Left ventricle myocardium inferior (tissue), 1 donor: ENCODE measurements at regions not wholly inside any gene's neighbourhood (a gene's known extent, or its start where the extent isn't known, plus 50 kb on each side); places are given as distances from the start of the nearest gene placed in this dataset.

Experiments used
- DNase-seq: peaks from one replicate; pipeline ENCODE4 v3.0.0-alpha.2; 2020
- H3K27ac ChIP-seq: fragments of 200-600 bp; replicated peaks from 2 replicates; pipeline ENCODE4 v1.8.0; 2021
- H3K27me3 ChIP-seq: fragments of 200-600 bp; 2 replicates; pipeline ENCODE4 v1.8.0; 2021; ENCODE audit warnings: low read depth
- H3K36me3 ChIP-seq: fragments of 200-600 bp; 2 replicates; pipeline ENCODE4 v1.8.0; 2021
- H3K4me1 ChIP-seq: fragments of 200-600 bp; 2 replicates; pipeline ENCODE4 v1.8.0; 2021
- H3K4me3 ChIP-seq: fragments of 200-600 bp; 2 replicates; pipeline ENCODE4 v1.8.0; 2021; ENCODE audit warnings: mild to moderate bottlenecking, moderate library complexity
- H3K9me3 ChIP-seq: fragments of 200-600 bp; replicated peaks from 2 replicates; pipeline ENCODE4 v1.8.0; 2021
- intact Hi-C: fragments of 100-400 bp; cut with micrococcal nuclease; formaldehyde crosslinking; loops from one replicate; pipeline ENCODE4 v1.11.0; 2022
- TF ChIP-seq, protein P1 (sequence below): fragments of 200-600 bp; IDR thresholded peaks from 2 replicates; pipeline ENCODE4 v1.8.0; 2021; ENCODE audit warnings: antibody characterized with exemption, mild to moderate bottlenecking, borderline replicate concordance
- donor health status: DM: no; HTN: yes; CAD: no; lungs with severe emphysema.

DNA sequence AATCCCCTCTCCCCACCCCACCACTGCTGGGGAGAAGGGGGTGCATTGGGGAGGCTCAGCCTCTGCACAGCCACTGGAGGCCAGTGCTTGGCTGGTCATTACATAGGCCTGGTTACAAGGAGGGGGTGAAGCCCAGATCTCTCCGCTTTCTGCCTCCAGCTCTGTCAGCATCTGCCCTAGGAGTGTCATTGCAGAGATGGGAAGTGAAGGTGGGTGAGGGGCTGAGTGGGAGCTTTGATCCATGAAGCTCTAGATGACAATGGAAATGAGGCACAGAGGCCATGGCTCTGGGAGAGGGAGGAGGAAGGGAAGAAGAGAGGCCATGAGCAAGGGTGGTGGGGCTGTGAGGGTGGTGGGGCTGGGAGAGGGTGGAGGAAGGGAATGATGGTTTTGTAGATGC lies 411.6 kb downstream of the MATN1 start:
- intact Hi-C loops, result no loop called here
- H3K4me3 ChIP-seq, result no peak overlapping the region
- no peaks in the 10 kb centered on the region for H3K36me3 ChIP-seq
- TF ChIP-seq, protein P1, sequence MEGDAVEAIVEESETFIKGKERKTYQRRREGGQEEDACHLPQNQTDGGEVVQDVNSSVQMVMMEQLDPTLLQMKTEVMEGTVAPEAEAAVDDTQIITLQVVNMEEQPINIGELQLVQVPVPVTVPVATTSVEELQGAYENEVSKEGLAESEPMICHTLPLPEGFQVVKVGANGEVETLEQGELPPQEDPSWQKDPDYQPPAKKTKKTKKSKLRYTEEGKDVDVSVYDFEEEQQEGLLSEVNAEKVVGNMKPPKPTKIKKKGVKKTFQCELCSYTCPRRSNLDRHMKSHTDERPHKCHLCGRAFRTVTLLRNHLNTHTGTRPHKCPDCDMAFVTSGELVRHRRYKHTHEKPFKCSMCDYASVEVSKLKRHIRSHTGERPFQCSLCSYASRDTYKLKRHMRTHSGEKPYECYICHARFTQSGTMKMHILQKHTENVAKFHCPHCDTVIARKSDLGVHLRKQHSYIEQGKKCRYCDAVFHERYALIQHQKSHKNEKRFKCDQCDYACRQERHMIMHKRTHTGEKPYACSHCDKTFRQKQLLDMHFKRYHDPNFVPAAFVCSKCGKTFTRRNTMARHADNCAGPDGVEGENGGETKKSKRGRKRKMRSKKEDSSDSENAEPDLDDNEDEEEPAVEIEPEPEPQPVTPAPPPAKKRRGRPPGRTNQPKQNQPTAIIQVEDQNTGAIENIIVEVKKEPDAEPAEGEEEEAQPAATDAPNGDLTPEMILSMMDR, result no peak
- no peak overlapping the region for H3K27ac ChIP-seq
- DNase-seq, result no peak
- no peaks in the 10 kb centered on the region for H3K4me1 ChIP-seq
- peaks cover 76% of the 10 kb centered on the region for H3K27me3 ChIP-seq
- H3K9me3 ChIP-seq, result peaks cover 6% of the 10 kb centered on the region

DNA sequence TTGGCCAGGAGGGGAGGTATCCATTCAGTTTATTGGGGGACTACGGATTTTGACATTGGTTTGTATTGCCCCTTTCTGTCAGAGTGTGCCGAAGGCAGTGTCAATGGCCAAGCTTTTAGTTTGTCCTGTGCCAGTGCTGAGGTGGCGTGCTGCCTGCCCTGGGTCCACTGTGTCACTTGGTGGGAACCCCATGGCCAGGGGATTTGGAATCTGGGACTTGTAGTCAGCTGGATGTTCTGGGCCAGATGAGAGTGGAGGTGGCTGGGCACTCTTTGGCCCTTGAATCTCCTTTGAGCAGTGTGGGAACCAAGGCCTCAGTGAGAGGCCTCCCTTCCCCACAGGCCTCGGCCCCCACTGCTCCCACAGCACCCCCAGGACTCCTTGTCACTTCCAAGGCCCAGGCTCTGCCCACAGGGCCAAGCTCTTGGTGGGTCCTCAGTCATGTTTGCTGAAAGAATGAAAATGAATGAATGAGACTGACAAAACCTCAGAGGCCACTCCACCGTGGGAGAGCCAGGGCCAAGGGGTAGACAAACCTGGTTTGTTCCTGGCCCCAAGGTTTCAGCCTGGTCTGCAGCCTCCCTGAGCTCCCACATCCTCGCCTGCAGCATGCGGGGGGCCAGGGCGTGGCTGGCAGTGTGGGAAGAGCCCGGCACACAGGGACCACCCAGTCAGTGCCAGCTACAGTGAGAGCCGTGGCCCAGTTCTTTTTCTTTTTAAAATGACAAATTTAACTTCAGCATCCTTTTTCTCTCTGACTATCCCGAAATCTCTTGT lies 412.2 kb downstream of the MATN1 start:
- no peak for DNase-seq
- H3K9me3 ChIP-seq, result peaks cover 2% of the 10 kb centered on the region
- H3K4me3 ChIP-seq, result no peak overlapping the region
- H3K27me3 ChIP-seq, result peaks cover 76% of the 10 kb centered on the region
- H3K4me1 ChIP-seq, result no peaks in the 10 kb centered on the region
- TF ChIP-seq, protein P1, result no peak
- intact Hi-C loops, result no loop called here
- H3K36me3 ChIP-seq, result no peaks in the 10 kb centered on the region
- H3K27ac ChIP-seq, result no peak overlapping the region

DNA sequence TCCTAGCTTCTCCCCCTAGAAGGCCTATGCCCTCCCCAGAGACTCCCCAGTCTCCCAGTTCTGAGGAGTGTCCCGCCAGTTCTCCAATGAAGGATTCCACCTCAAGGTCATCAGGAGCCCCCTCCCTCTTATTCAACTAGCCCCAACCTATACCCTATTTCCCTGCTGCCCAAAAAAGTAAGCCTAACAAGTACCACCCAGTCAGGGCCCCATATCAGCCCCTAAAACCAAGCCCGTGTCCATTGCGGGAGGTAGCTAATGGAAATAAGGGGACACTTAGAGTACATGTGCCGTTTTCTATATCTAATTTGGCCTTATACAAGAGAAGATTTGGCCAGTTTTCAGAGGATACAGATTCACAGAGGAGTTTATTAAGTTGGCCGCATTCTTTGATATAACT lies 416.2 kb downstream of the MATN1 start:
- Histone ChIP-seq H3K36me3 (no peaks in the 10 kb centered on the region), H3K9me3 (no peaks in the 10 kb centered on the region), H3K27ac (no peak overlapping the region), H3K4me1 (no peaks in the 10 kb centered on the region), H3K4me3 (no peak overlapping the region), H3K27me3 (peaks cover 74% of the 10 kb centered on the region)
- DNase-seq, result no peak
- intact Hi-C loops, result no loop called here
- TF ChIP-seq, protein P1, result no peak

DNA sequence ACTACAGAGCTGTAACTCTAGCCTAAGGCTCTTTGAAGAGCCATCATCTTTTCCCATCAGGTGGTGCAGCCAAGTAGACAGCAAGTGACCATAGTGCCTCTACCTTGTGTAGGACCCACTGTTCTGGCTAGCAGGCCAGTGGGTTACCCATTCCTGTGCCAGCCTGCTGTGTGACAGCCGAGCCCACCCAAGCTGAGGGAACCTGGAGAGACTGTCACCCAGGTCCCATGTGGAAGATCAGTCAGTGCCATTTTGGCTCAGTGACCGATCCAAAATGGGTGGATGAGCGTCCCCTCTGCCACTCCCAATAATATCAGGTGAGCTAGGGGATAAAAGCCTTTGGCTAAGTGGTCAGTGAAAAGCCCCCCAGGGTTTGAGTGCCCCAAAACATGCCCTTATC lies 417.9 kb downstream of the MATN1 start:
- Histone ChIP-seq H3K36me3 (no peaks in the 10 kb centered on the region), H3K27me3 (peaks cover 74% of the 10 kb centered on the region), H3K27ac (no peak overlapping the region), H3K9me3 (no peaks in the 10 kb centered on the region), H3K4me1 (no peaks in the 10 kb centered on the region), H3K4me3 (no peak overlapping the region)
- intact Hi-C loops, result no loop called here
- TF ChIP-seq, protein P1, result no peak
- DNase-seq, result no peak

DNA sequence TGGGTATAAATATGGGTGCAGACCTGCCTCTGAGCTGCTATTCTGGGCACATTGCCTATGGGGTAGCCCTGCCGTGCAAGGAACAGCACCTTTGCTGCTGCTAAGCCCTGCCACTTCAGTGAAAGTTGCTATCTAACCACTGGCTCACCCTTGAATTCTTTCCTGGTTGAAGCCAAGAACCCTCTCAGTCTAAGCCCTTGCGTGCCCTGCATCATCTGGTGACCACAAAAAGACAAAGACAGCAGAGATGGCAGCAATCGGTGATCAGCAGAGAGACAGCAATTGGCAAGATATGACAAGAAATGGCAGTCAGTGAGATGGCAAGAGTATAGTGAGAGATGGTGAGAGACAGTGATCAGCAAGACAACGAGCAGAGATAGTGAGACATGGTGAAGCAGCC lies 418.3 kb downstream of the MATN1 start:
- Histone ChIP-seq H3K27me3 (peaks cover 78% of the 10 kb centered on the region), H3K4me3 (no peak overlapping the region), H3K9me3 (no peaks in the 10 kb centered on the region), H3K27ac (no peak overlapping the region), H3K4me1 (no peaks in the 10 kb centered on the region), H3K36me3 (no peaks in the 10 kb centered on the region)
- intact Hi-C loops, result no loop called here
- DNase-seq, result no peak
- TF ChIP-seq, protein P1, result no peak
